Heart left ventricle (tissue), 13 donors: ENCODE measurements at regions not wholly inside any gene's neighbourhood (a gene's known extent, or its start where the extent isn't known, plus 50 kb on each side); places are given as distances from the start of the nearest gene placed in this dataset.

Source experiments
- CTCF ChIP-seq, 12 donors: fragments of 200-600 bp; sonication (generic) in 4 of 12; IDR thresholded peaks; one replicate each; pipeline versions ENCODE4 v1.5.0 to v1.8.0; 2018 to 2022; ENCODE audit warnings: antibody characterized with exemption in 12 of 12, mild to moderate bottlenecking in 5 of 12
- POLR2A ChIP-seq, 2 donors: fragments of 450-650 bp; IDR thresholded peaks; one replicate each; pipeline ENCODE4 v1.6.1; 2017; ENCODE audit warnings: antibody characterized with exemption in 2 of 2, mild to moderate bottlenecking in 2 of 2, moderate library complexity in 2 of 2
- donor health status: ischemic (EF 13 %, LVEDD 7.1; RV severe dilation, severe dysfunction).
- donor health status: DM: no; HTN: yes; CAD: no.
- donor health status: DM: no; HTN: no; CAD: no.
- donor health status: ischemic (EF 25% LVEDD 6.9; RV normal size, moderate dysfunction).
- donor health status: ischemic (EF 25% LVEDD 5.7; RV mildly dilated, moderate dysfunction).
- donor health status: ischemic (EF 35%, LVEDD 5.7; RV mildly dilated, moderate dysfunction).
- donor health status: nonischemic (EF 11% LVEDD 7.7; RV severe dilation, severe dysfunction).
- donor health status: DM: yes; HTN: yes; CAD: no.
- donor health status: PGD.
- donor health status: ischemic (EF 29% LVEDD 5.4; RV normal size, mild dysfunction).
- donor health status: nonischemic (EF 23%, LVEDD 6.1; RV moderate dilation, normal function).

- no peak for TF ChIP-seq CTCF (IDR thresholded peaks at IDR 0.05)
- TF ChIP-seq POLR2A (IDR thresholded peaks at IDR 0.05) = no peak
Measured at GRCh38 chr5:63805151-63805550, 157.1 kb downstream of the HTR1A start.
